HCT116 (cell line): ENCODE measurements at regions not wholly inside any gene's neighbourhood (a gene's known extent, or its start where the extent isn't known, plus 50 kb on each side); places are given as distances from the start of the nearest gene placed in this dataset.
"Not testable (repeated sequence)": the region's sequence is repeated elsewhere in the genome, so short reads cannot be mapped to it uniquely, and the experiment has no call there.

Experiments
- ATAC-seq: fragments of 200-7000 bp; cut with Tn5 transposase; 2 replicates; pipeline ENCODE4 v1.9.1; 2020; ENCODE audit warnings: mild to moderate bottlenecking, moderate library complexity
- BruUV-seq: library from RNA; stranded (reverse); fragments of 400-500 nt; replicated peaks from 2 replicates; lab custom pipeline; 2021; lab: Mats Ljungman, UMichigan
- CTCF ChIA-PET: fragments of 300-600 bp; sonication (Branson Sonifier 250); formaldehyde crosslinking; loops from one replicate; lab custom pipeline; 2021; ENCODE audit warnings: antibody characterized with exemption; lab: Charles Lee
- POLR2A ChIA-PET: fragments of 300-600, 350-600 bp; sonication (Branson Sonifier 250); formaldehyde crosslinking; loops from one replicate; lab custom pipeline; 2021; ENCODE audit warnings: antibody characterized with exemption; lab: Charles Lee
- RAD21 ChIA-PET, 2 experiments: fragments of 300-600 bp; sonication (Branson Sonifier 250); formaldehyde crosslinking; loops; one replicate each; lab custom pipeline; 2023; ENCODE audit warnings: low total read pairs in 2 of 2; ENCODE audit not compliant: uncharacterized antibody in 2 of 2, unreplicated experiment in 2 of 2, low non-redundant PET in 1 of 2; lab: Charles Lee
- DNase-seq: peaks from one replicate; pipeline ENCODE4 v3.0.0-alpha.2; 2010; ENCODE audit warnings: low read depth, low spot score
- H2AFZ ChIP-seq: fragments of 200-600 bp; shearing (Covaris generic), sonication (generic); 2 replicates; pipeline ENCODE4 v1.6.1; 2017; ENCODE audit warnings: low read depth, mixed run types, mixed read lengths, antibody characterized with exemption, low read length; ENCODE audit not compliant: poor library complexity, severe bottlenecking
- H3K27ac ChIP-seq: 2 replicates; pipeline ENCODE4 v1.5.1; 2012; ENCODE audit warnings: low read depth, low read length
- H3K27me3 ChIP-seq: fragments of 200-600 bp; sonication (generic); 2 replicates; pipeline ENCODE4 v1.6.1; 2016; ENCODE audit warnings: mixed run types, low read length, mixed read lengths; ENCODE audit not compliant: insufficient read depth
- H3K36me3 ChIP-seq, 2 experiments: fragments of 200-500 bp in 1 of 2; fragments of 200-600 bp in 1 of 2; sonication (Bioruptor generic) in 1 of 2; sonication (generic) in 1 of 2; 2 replicates each; pipeline versions ENCODE4 v1.5.1 to v1.6.1; 2014 to 2016; ENCODE audit warnings: low read length in 2 of 2, inconsistent platforms in 1 of 2, mixed read lengths in 1 of 2, mixed run types in 1 of 2; ENCODE audit not compliant: insufficient read depth in 2 of 2, control insufficient read depth in 1 of 2
- H3K4me1 ChIP-seq, 2 experiments: fragments of 200-600 bp in 1 of 2; sonication (generic) in 1 of 2; 2 replicates each; pipeline versions ENCODE4 v1.5.1 to v1.6.1; 2012 to 2017; ENCODE audit warnings: low read length in 2 of 2, inconsistent platforms in 1 of 2, mild to moderate bottlenecking in 1 of 2, mixed read lengths in 1 of 2, mixed run types in 1 of 2, moderate library complexity in 1 of 2; ENCODE audit not compliant: insufficient read depth in 2 of 2, control insufficient read depth in 1 of 2
- H3K4me2 ChIP-seq: fragments of 200-600 bp; sonication (generic); 2 replicates; pipeline ENCODE4 v1.6.1; 2017; ENCODE audit warnings: mixed run types, low read length, mixed read lengths
- H3K4me3 ChIP-seq, 2 experiments: fragments of 200-600 bp in 1 of 2; sonication (generic) in 1 of 2; replicated peaks in 1 of 2; 2 replicates each; pipeline ENCODE4 v1.5.1; 2011 to 2016; ENCODE audit warnings: low read length in 2 of 2, control low read depth in 1 of 2, low read depth in 1 of 2, mild to moderate bottlenecking in 1 of 2, mixed read lengths in 1 of 2, mixed run types in 1 of 2
- H3K79me2 ChIP-seq: fragments of 200-600 bp; sonication (generic); 2 replicates; pipeline ENCODE4 v1.6.1; 2017; ENCODE audit warnings: mild to moderate bottlenecking, mixed run types, low read length, moderate library complexity, mixed read lengths; ENCODE audit not compliant: insufficient read depth
- H3K9ac ChIP-seq: fragments of 200-600 bp; sonication (generic); 2 replicates; pipeline ENCODE4 v1.6.1; 2016; ENCODE audit warnings: low read length, mixed read lengths
- H3K9me2 ChIP-seq: fragments of 200-600 bp; sonication (generic), shearing (Covaris generic); 2 replicates; pipeline ENCODE4 v1.6.1; 2017; ENCODE audit warnings: mixed run types, mild to moderate bottlenecking, moderate library complexity; ENCODE audit not compliant: insufficient read depth
- H3K9me3 ChIP-seq, 2 experiments: fragments of 200-500 bp in 1 of 2; fragments of 200-600 bp in 1 of 2; sonication (Bioruptor generic) in 1 of 2; sonication (generic) in 1 of 2; 2 replicates each; pipeline ENCODE4 v1.6.1; 2014 to 2017; ENCODE audit warnings: low read length in 2 of 2, mixed read lengths in 2 of 2, inconsistent platforms in 1 of 2, low read depth in 1 of 2, mild to moderate bottlenecking in 1 of 2, mixed run types in 1 of 2, moderate library complexity in 1 of 2; ENCODE audit not compliant: control insufficient read depth in 1 of 2, insufficient read depth in 1 of 2
- H4K20me1 ChIP-seq: fragments of 200-600 bp; sonication (generic), shearing (Covaris generic); 2 replicates; pipeline ENCODE4 v1.6.1; 2017; ENCODE audit warnings: mixed run types, mild to moderate bottlenecking, moderate library complexity; ENCODE audit not compliant: insufficient read depth
- ATF3 ChIP-seq: IDR thresholded peaks from 2 replicates; pipeline ENCODE4 v1.6.1; 2012
- CBX3 ChIP-seq: IDR thresholded peaks from 2 replicates; pipeline ENCODE4 v1.6.1; 2012; ENCODE audit warnings: low read depth
- CEBPB ChIP-seq: IDR thresholded peaks from 2 replicates; pipeline ENCODE4 v1.6.1; 2012; ENCODE audit warnings: low read depth
- CTCF ChIP-seq, 3 experiments: fragments of 200-600 bp in 1 of 3; sonication (generic) in 1 of 3; IDR thresholded peaks in 2 of 3; conservative IDR thresholded peaks in 1 of 3; 2 replicates each; pipeline ENCODE4 v1.5.1; 2012 to 2017; ENCODE audit warnings: low read depth in 2 of 3, low read length in 2 of 3, antibody characterized with exemption in 1 of 3, borderline replicate concordance in 1 of 3, control low read depth in 1 of 3, mild to moderate bottlenecking in 1 of 3, mixed read lengths in 1 of 3, mixed run types in 1 of 3, moderate library complexity in 1 of 3; ENCODE audit not compliant: insufficient read depth in 1 of 3
- EGR1 ChIP-seq: IDR thresholded peaks from 2 replicates; pipeline ENCODE4 v1.6.1; 2012; ENCODE audit warnings: low read depth
- EZH2 ChIP-seq: fragments of 200-600 bp; sonication (generic); IDR thresholded peaks from 2 replicates; pipeline ENCODE4 v1.6.1; 2017; ENCODE audit warnings: antibody characterized with exemption, mixed run types
- EZH2phosphoT487 ChIP-seq: fragments of 200-600 bp; IDR thresholded peaks from 2 replicates; pipeline ENCODE4 v1.6.1; 2018; ENCODE audit warnings: antibody characterized with exemption, borderline replicate concordance
- FOSL1 ChIP-seq: IDR thresholded peaks from 2 replicates; pipeline ENCODE4 v1.6.1; 2012; ENCODE audit warnings: low read depth
- JUND ChIP-seq: IDR thresholded peaks from 2 replicates; pipeline ENCODE4 v1.6.1; 2012
- POLR2A ChIP-seq: IDR thresholded peaks from 2 replicates; pipeline ENCODE4 v1.7.0; 2011; ENCODE audit warnings: borderline replicate concordance; ENCODE audit not compliant: insufficient read depth, insufficient read length; ENCODE audit errors: extremely low read depth
- POLR2AphosphoS5 ChIP-seq: IDR thresholded peaks from 2 replicates; pipeline ENCODE4 v1.6.1; 2011; ENCODE audit warnings: mild to moderate bottlenecking, low read depth, low read length, moderate library complexity
- RAD21 ChIP-seq: IDR thresholded peaks from 2 replicates; pipeline ENCODE4 v1.6.1; 2012; ENCODE audit warnings: low read depth, mild to moderate bottlenecking
- SIN3A ChIP-seq: IDR thresholded peaks from 2 replicates; pipeline ENCODE4 v1.6.1; 2012; ENCODE audit warnings: low read depth
- SP1 ChIP-seq: IDR thresholded peaks from 2 replicates; pipeline ENCODE4 v1.6.1; 2012; ENCODE audit warnings: low read depth
- SRF ChIP-seq: IDR thresholded peaks from 2 replicates; pipeline ENCODE4 v1.6.1; 2012; ENCODE audit warnings: low read depth
- TCF7L2 ChIP-seq: IDR thresholded peaks from 2 replicates; pipeline ENCODE4 v1.7.0; 2011; ENCODE audit warnings: borderline replicate concordance, inconsistent platforms; ENCODE audit not compliant: insufficient read depth, insufficient read length; ENCODE audit errors: extremely low read depth
- YY1 ChIP-seq: IDR thresholded peaks from 2 replicates; pipeline ENCODE4 v1.6.1; 2011; ENCODE audit warnings: low read length, low read depth, moderate library complexity, mild to moderate bottlenecking; ENCODE audit not compliant: insufficient replicate concordance; ENCODE audit errors: extremely low read depth
- ZBTB33 ChIP-seq: IDR thresholded peaks from 2 replicates; pipeline ENCODE4 v1.6.1; 2011; ENCODE audit warnings: mild to moderate bottlenecking, low read length, moderate library complexity; ENCODE audit not compliant: insufficient replicate concordance; ENCODE audit errors: extremely low read depth
- ZFX ChIP-seq: fragments of 450-650 bp; IDR thresholded peaks from 2 replicates; pipeline ENCODE4 v1.6.1; 2017
- ZNF274 ChIP-seq: fragments of 200-500 bp; sonication (Bioruptor generic); IDR thresholded peaks from 2 replicates; pipeline ENCODE4 v1.6.1; 2014; ENCODE audit warnings: mild to moderate bottlenecking, low read depth, low read length, inconsistent platforms
- intact Hi-C: fragments of 100-400 bp; cut with micrococcal nuclease; formaldehyde crosslinking; loops from 2 replicates; pipeline ENCODE4 v1.10.0; 2022

- DNase-seq (no peak), ATAC-seq (no peak)
- POLR2A ChIA-PET: no interaction called here
- Histone ChIP-seq H3K9ac (no peak overlapping the region), H3K4me3 (no peak overlapping the region), H3K79me2 (no peaks in the 10 kb centered on the region), H3K27me3 (no peaks in the 10 kb centered on the region), H3K9me2 (no peaks in the 10 kb centered on the region), H3K4me2 (no peak overlapping the region), H3K4me1 (no peaks in the 10 kb centered on the region), H3K36me3 (no peaks in the 10 kb centered on the region), H2AFZ (no peak overlapping the region)
- no peak for TF ChIP-seq SP1
- no peak for TF ChIP-seq YY1
- no peak for TF ChIP-seq CEBPB
- TF ChIP-seq TCF7L2: no peak
- no peak for TF ChIP-seq CBX3
- no peak for TF ChIP-seq EZH2phosphoT487
- no peak for TF ChIP-seq FOSL1
- TF ChIP-seq JUND: no peak
- no peak for TF ChIP-seq EGR1
- TF ChIP-seq ZBTB33: no peak
- no peak for TF ChIP-seq EZH2
- no peak for TF ChIP-seq ZNF274
- no peak for TF ChIP-seq ZFX
- no peak for TF ChIP-seq ATF3
- TF ChIP-seq POLR2A: no peak
- TF ChIP-seq SRF: no peak
- TF ChIP-seq SIN3A: no peak
- no peak for TF ChIP-seq CTCF (IDR thresholded peaks at IDR 0.05 in 2 of 3, conservative IDR thresholded peaks at IDR 0.05 in 1 of 3; ENCODE audit: borderline replicate concordance in 1 of 3, insufficient read depth in 1 of 3, low read depth in 2 of 3, low read length in 2 of 3)
- TF ChIP-seq POLR2AphosphoS5: no peak
- no peak for TF ChIP-seq RAD21
- TF ChIP-seq, all 23 proteins: peak for 0
- BruUV-seq: no TSS peak
- intact Hi-C loops: no loop called here
- Histone ChIP-seq H4K20me1 (no peaks in the 10 kb centered on the region), H3K27ac (no peak overlapping the region), H3K9me3 (no peaks in the 10 kb centered on the region)
- CTCF ChIA-PET: no interaction called here
- RAD21 ChIA-PET: no interaction called here
These were observed 428.0 kb downstream of the ZNF674 start for GRCh38 chrX:46117234-46117633.

- H3K4me3 ChIP-seq, DNase-seq, H3K4me1 ChIP-seq, H3K27me3 ChIP-seq, H3K9me3 ChIP-seq, intact Hi-C loops, H2AFZ ChIP-seq, H3K9me2 ChIP-seq, H3K27ac ChIP-seq, BruUV-seq, H3K36me3 ChIP-seq, H4K20me1 ChIP-seq, H3K4me2 ChIP-seq, POLR2A ChIA-PET, CTCF ChIA-PET, ATAC-seq, H3K79me2 ChIP-seq, H3K9ac ChIP-seq, RAD21 ChIA-PET: not testable (repeated sequence)
These were observed 457.9 kb downstream of the ZNF674 start for GRCh38 chrX:46087310-46087709.
